ENCODE measurements at regions not wholly inside any gene's neighbourhood (a gene's known extent, or its start where the extent isn't known, plus 50 kb on each side); places are given as distances from the start of the nearest gene placed in this dataset.
"Not testable (repeated sequence)": the region's sequence is repeated elsewhere in the genome, so short reads cannot be mapped to it uniquely, and the experiment has no call there.

GRCh38 chr1:95297906-95298305 is 63.9 kb downstream of the RWDD3 start:
- DNase-seq (ENCODE audit: low spot score) = not testable (repeated sequence)

- DNase-seq (ENCODE audit: low spot score) = no peak
Observed at GRCh38 chr1:95301091-95301490, 67.1 kb downstream of the RWDD3 start.

DNA sequence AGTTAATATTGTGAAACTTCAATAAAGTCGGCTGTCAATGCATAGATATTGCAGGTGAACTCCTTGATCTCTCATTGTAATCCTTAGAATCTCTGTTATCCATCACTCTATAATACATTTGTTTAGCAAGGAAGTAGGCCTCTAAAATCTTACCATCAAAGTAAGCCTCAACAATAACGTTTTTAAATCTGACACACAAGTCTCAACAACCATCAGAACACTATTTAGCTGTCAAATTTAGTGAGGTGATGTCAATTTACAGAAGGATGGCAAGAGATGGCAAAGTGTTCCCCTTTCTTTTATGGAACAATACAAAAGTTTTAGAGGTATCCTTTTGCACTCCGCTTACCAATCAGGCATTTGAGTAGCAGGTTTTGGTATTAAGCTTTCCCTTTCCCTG is 67.6 kb downstream of the RWDD3 start:
- no peak for DNase-seq (ENCODE audit: low spot score)

DNA sequence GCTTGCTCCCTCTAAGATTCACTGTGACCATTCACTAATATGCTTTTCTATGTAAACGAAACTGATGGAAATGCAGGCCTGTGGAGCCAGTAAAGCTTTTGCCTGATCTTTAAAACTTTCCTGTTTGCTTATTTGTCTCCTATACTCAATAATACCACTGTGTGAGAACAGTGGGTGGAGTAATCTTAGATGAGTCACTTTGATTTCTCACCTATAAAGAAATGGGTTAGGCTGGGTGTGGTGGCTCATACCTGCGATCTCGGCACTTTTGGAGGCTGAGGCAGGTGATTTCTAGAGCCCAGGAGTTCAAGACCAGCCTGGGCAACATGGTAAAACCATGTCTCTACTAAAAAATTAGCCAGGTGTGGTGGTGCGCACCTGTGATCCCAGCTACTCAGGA is 70.8 kb downstream of the RWDD3 start:
- peak; percentile 34 for DNase-seq (ENCODE audit: low spot score)

DNA sequence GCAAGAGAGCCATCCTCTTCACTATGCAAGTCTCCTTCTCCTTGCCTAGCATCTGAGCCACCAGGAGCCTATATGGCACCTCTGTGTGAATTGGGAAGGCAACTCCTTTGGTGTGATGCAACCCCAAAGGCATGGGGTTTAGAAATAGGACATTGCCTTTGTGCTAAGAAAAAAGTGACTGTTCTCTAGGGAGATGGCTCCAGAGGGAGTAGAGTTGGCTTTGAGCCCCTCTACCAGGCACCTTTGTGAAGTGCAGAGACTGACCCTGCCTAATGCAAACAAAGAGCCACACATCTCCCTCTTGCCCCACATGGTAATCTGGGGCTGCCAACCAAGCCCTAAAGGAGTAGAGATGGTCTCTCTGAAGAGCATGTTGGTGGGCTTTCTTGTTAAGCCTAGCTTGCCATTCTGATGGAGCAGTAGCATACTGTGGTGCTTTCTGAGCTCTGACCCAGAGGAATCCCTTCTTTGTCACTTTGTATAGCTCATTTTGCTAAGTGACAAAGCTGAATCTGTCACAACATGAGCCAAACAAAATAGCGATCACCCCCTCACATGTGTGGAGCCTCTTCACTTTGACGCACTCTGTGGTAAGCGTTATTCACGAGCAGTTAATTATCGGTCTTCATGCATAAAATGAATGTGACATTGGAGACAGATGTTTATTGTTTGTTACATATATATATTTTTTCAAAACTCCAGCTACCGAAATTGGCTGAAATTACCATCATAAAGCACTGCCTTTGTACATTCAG is 74.4 kb downstream of the RWDD3 start:
- DNase-seq (ENCODE audit: low spot score) = no peak

DNA sequence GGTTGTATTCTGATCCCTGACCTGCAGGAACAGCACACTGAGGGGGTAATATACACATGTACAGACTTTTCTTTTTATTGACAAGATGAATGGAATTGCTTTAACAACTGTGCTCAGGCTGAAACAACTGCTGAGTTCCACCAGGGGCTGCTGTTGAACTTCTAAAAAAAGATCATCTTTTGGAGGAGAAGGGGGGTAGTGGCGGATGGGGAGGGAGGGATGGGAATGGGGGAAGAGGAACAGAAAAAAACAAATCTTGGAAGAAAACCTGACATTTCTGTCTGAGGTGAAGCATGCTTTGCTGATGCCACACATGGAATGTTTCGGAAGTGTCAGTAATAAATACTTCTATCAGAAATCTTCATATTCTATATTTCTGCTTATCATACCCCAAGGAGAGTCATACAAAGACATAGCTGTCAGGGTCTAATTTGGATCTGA is 75.0 kb downstream of the RWDD3 start:
- no peak for DNase-seq (ENCODE audit: low spot score)

GRCh38 chr1:95311014-95311413 is 77.0 kb downstream of the RWDD3 start:
- no peak for DNase-seq (ENCODE audit: low spot score)

DNA sequence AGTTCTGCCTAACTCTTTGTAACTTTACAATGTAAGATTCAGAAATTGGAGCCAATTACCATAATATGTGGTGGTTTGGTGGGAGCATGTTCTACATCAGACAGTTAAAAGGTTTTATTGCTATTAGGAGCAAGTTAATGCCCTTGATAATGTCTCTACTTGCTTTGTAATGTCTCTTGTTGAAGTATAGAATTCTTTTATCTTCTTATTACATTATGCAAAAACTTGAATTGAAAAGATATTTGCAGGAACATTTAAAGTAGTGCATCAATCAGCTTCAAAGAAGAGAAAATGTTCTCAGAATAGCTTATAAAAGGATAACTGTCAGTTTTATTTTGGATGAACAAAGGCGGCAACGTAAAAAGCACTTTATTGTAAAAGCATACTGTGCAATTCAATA is 77.8 kb downstream of the RWDD3 start:
- no peak for DNase-seq (ENCODE audit: low spot score)

DNA sequence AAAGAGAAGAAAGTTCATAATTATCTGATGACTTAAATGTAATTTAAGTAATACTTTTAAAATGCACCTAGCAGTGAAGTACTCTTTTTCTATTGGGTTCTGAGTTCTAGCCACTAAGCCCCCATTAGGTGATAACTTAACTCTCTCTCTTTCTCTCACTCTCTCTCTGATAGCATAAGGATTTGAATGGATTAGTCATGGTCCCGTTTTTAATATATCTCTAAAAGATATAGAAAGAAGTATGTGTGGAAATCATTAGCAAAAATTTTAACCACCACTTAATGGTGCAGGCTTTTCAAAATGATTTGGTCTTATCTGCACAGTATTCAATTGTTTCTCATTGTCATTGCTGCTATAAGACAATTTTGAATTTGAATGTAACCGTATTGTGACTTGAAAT is 78.2 kb downstream of the RWDD3 start:
- DNase-seq (ENCODE audit: low spot score) = no peak

GRCh38 chr1:95313527-95313926 is 79.5 kb downstream of the RWDD3 start:
- no peak for DNase-seq (ENCODE audit: low spot score)

GRCh38 chr1:95321531-95321930 is 87.5 kb downstream of the RWDD3 start:
- no peak for DNase-seq (ENCODE audit: low spot score)

DNA sequence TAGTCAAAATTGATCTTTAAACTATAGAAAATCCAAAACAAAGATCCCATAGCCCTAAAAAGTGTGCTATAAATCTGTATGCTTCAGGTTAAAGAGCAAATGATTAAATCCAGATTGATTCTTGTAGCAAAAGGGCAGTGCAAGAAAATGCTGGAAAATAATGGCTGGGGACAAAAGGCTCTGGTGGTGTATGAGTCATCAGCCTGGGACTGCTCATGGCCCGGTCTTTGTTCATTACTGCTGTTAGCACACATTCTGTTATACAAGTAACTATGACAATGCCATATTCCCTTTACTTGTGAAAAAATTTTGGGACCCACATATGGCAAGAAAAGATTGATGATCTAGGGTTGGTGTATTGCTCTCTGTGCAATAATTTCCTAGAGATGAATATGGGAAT is 89.1 kb downstream of the RWDD3 start:
- DNase-seq (ENCODE audit: low spot score) = no peak

DNA sequence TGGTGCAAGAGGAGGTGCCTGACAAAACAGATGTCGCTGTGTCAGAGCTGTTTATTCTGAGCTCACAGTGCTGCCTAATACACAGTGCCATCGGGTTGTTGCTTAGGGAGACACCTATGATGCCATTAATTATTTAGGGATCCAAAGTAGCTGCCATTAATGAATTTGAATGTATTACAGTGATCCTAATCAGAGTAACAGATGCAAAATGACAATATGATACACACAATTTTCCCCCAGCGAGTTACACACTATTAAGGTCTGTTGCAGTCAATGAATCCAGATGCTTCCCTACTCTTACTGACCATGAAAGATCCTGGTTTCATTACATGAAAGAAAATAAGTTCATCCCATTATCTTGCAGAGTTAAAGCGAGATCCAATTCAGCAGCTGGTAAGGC is 91.3 kb downstream of the RWDD3 start:
- DNase-seq (ENCODE audit: low spot score) = no peak

DNA sequence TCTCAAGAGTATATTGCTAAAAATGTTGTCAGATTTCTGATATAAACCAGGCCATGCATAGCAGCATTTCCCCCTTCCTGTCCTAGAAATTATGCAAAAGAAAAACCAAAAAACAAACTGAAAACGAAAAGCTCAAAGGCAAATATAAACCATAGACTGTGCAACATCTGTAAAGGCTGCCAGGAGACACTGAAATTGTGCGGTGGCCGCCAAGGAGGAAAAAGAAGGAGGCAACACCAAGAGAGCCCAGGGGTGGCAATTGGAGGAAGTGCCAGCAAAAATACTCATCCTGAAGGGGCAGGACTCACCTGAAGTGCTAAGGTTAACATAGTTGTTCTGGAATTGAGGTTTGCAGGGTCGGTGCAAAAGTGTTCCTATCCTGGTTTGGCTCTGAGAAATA is 92.0 kb downstream of the RWDD3 start:
- no peak for DNase-seq (ENCODE audit: low spot score)

DNA sequence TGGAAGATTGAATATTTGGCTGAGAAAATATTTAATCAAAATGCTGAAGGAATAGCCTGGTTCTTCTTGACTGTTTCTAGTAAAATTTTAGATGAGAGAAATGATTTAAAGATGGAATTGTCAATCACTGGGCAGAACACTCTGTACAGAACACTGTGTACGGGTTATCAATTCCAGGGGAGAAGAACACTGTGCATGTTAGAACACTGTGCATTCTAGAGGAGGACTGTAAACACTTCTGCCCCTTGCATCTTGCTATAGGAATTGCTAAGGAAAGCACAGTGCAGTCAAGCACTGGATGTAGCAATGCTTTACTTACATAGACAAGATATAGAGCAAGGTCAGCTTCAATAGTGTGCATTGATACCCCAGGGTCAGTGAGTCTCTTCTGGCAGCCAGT is 98.7 kb downstream of the RWDD3 start:
- no peak for DNase-seq (ENCODE audit: low spot score)

GRCh38 chr1:95339377-95339776 is 105.4 kb downstream of the RWDD3 start:
- DNase-seq (ENCODE audit: low spot score) = no peak

- DNase-seq (ENCODE audit: low spot score) = no peak
Observed at GRCh38 chr1:95340061-95340460, 106.1 kb downstream of the RWDD3 start.

DNA sequence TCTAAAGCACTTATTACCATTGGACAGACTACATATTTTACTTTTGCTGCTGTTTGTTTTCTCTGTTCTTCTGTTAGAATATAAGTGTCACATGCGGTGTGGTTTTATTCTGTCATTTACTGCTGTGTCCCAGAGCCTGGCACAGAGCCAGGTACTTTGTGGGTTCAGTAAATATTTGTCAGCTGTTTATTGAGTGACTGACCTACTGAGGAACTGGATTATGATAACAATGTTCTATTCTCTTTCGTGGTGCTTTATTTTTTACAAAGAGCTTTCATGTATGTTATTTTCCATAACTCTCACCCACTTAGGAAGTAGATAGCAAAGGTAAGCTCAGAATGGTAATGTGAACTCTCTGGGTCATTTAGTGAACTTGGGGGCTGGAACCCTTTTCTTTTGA is 118.8 kb downstream of the RWDD3 start:
- DNase-seq (ENCODE audit: low spot score) = peak; percentile 27

GRCh38 chr1:95353194-95353593 is 119.2 kb downstream of the RWDD3 start:
- no peak for DNase-seq (ENCODE audit: low spot score)

GRCh38 chr1:95364546-95364945 is 130.5 kb downstream of the RWDD3 start:
- DNase-seq (ENCODE audit: low spot score) = no peak

GRCh38 chr1:95366498-95366897 is 132.5 kb downstream of the RWDD3 start:
- no peak for DNase-seq (ENCODE audit: low spot score)

GRCh38 chr1:95368178-95368577 is 134.2 kb downstream of the RWDD3 start:
- no peak for DNase-seq (ENCODE audit: low spot score)

DNA sequence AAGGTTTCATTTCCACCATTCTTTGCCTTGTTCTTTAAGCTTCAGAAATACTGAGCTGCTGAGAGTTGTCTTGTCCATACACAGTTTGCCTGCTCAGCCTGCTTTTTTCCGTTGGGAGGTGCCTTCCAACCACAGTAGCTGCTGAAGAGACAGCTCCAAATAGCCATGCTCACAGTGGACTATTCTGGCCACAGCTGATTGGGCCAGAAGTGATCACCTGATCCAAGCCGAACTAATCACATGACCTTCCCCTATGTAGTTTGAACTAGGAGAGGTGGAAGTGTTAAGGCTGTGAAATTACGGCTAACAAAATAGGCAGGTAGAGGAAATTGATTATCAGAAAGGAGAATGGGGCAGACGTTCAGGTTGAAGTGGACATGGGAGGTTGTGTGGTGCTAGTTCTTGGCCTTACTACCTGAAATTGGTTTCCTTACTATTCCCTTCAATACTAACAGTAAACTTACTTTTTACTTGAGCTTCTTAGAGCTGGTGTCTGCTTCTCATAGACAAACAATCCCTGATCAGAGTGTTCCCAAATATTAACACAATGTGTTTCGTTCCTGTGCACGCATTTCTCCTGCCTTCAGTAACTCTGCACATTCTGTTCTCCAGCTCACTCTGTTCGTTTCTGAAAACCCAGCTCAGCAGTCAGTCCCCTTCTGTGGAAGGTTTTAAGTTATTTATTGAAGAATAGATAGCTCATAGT is 136.1 kb downstream of the RWDD3 start:
- no peak for DNase-seq (ENCODE audit: low spot score)

Measured in LoVo (cell line).